Hematopoietic multipotent progenitor cell treated with erythropoietin and hydrocortisone succinate and interleukin-3 and kit ligand, for 17 days (in vitro differentiated cells): ENCODE measurements at regions not wholly inside any gene's neighbourhood (a gene's known extent, or its start where the extent isn't known, plus 50 kb on each side); places are given as distances from the start of the nearest gene placed in this dataset.

Source experiments
- DNase-seq: peaks from one replicate; pipeline ENCODE4 v3.0.0-alpha.2; 2015; ENCODE audit warnings: low spot score

GRCh38 chr4:179831274-179831673 is 2389.0 kb upstream of the AGA start:
- no peak for DNase-seq

GRCh38 chr4:179836179-179837075 is 2394.2 kb upstream of the AGA start:
- DNase-seq: no peak

- DNase-seq: no peak
These were observed 2399.8 kb upstream of the TENM3 start for GRCh38 chr4:179843370-179843769.

GRCh38 chr4:179855469-179855868 is 2387.7 kb upstream of the TENM3 start:
- DNase-seq: no peak

GRCh38 chr4:179858221-179858620 is 2385.0 kb upstream of the TENM3 start:
- no peak for DNase-seq

- no peak for DNase-seq
These were observed 2375.8 kb upstream of the TENM3 start for GRCh38 chr4:179867300-179867878.

- no peak for DNase-seq
These were observed 2371.5 kb upstream of the TENM3 start for GRCh38 chr4:179871726-179872125.

- DNase-seq: no peak
These were observed 2370.4 kb upstream of the TENM3 start for GRCh38 chr4:179872755-179873154.

- no peak for DNase-seq
These were observed 2362.4 kb upstream of the TENM3 start for GRCh38 chr4:179880756-179881155.

- DNase-seq: no peak
These were observed 2349.0 kb upstream of the TENM3 start for GRCh38 chr4:179894066-179894778.

- DNase-seq: no peak
These were observed 2323.6 kb upstream of the TENM3 start for GRCh38 chr4:179919587-179919986.

GRCh38 chr4:179927473-179927872 is 2315.7 kb upstream of the TENM3 start:
- no peak for DNase-seq

- no peak for DNase-seq
These were observed 2301.3 kb upstream of the TENM3 start for GRCh38 chr4:179941911-179942310.

- DNase-seq: no peak
These were observed 2266.4 kb upstream of the TENM3 start for GRCh38 chr4:179976777-179977176.

GRCh38 chr4:179977378-179977777 is 2265.8 kb upstream of the TENM3 start:
- no peak for DNase-seq

GRCh38 chr4:179981161-179981560 is 2262.0 kb upstream of the TENM3 start:
- no peak for DNase-seq

GRCh38 chr4:179989975-179990374 is 2253.2 kb upstream of the TENM3 start:
- DNase-seq: no peak

GRCh38 chr4:180009316-180009715 is 2233.9 kb upstream of the TENM3 start:
- no peak for DNase-seq

GRCh38 chr4:180028682-180029081 is 2214.5 kb upstream of the TENM3 start:
- DNase-seq: no peak

- no peak for DNase-seq
These were observed 2211.9 kb upstream of the TENM3 start for GRCh38 chr4:180031330-180031729.

GRCh38 chr4:180041576-180041975 is 2201.6 kb upstream of the TENM3 start:
- no peak for DNase-seq

- no peak for DNase-seq
These were observed 2190.6 kb upstream of the TENM3 start for GRCh38 chr4:180052629-180053028.

- no peak for DNase-seq
These were observed 2188.9 kb upstream of the TENM3 start for GRCh38 chr4:180054291-180054690.
